GM12878 (cell line): ENCODE measurements at regions not wholly inside any gene's neighbourhood (a gene's known extent, or its start where the extent isn't known, plus 50 kb on each side); places are given as distances from the start of the nearest gene placed in this dataset.

Experiments
- ATAC-seq: fragments of 200-7000 bp; cut with Tn5 transposase; 3 replicates; pipeline ENCODE4 v1.9.1; 2020; ENCODE audit warnings: mild to moderate bottlenecking, moderate library complexity
- BruUV-seq: library from RNA; stranded (reverse); fragments of 400-500 nt; replicated peaks from 2 replicates; lab custom pipeline; 2021; lab: Mats Ljungman, UMichigan
- CTCF ChIA-PET: fragments of 300-600 bp; sonication (Branson Sonifier 250); formaldehyde crosslinking; extraction: SDS; loops from one replicate; lab custom pipeline; 2021; ENCODE audit warnings: inconsistent platforms; lab: Yijun Ruan, JAX
- POLR2A ChIA-PET: fragments of 350-600 bp; formaldehyde crosslinking; extraction: SDS; loops from one replicate; lab custom pipeline; 2021; ENCODE audit warnings: inconsistent platforms; lab: Charles Lee
- RAD21 ChIA-PET: fragments of 300-600 bp; sonication (Branson Sonifier 250); formaldehyde crosslinking; loops from one replicate; lab custom pipeline; 2023; ENCODE audit warnings: antibody characterized with exemption; ENCODE audit not compliant: unreplicated experiment; lab: Charles Lee
- SMC1A ChIA-PET: fragments of 300-600 bp; sonication (Branson Sonifier 250); formaldehyde crosslinking; loops from one replicate; lab custom pipeline; 2023; ENCODE audit not compliant: unreplicated experiment, uncharacterized antibody; lab: Charles Lee
- DNase-seq: peaks from one replicate; pipeline ENCODE4 v3.0.0-alpha.2; 2011; ENCODE audit warnings: low read depth, low spot score
- FAIRE-seq: peaks from 3 replicates; lab custom pipeline; 2011; peaks lifted over from hg19 to GRCh38; lab: Jason Lieb, UNC
- H2AFZ ChIP-seq: 2 replicates; pipeline ENCODE4 v1.6.0; 2011; ENCODE audit warnings: low read depth, low read length, control low read depth; ENCODE audit not compliant: control insufficient read depth
- H3K27ac ChIP-seq: 2 replicates; pipeline ENCODE4 v1.5.1; 2011; ENCODE audit warnings: control low read depth; ENCODE audit not compliant: control insufficient read depth, insufficient read depth
- H3K27me3 ChIP-seq, 2 experiments: replicated peaks in 1 of 2; 2 replicates each; pipeline versions ENCODE4 v1.6.0 to v1.6.1; 2011; ENCODE audit warnings: low read length in 1 of 2; ENCODE audit not compliant: control insufficient read depth in 2 of 2, insufficient read depth in 2 of 2
- H3K36me3 ChIP-seq, 2 experiments: 2 replicates each; pipeline ENCODE4 v1.5.1; 2011; ENCODE audit warnings: low read length in 1 of 2; ENCODE audit not compliant: control insufficient read depth in 2 of 2, insufficient read depth in 2 of 2
- H3K4me1 ChIP-seq: 2 replicates; pipeline ENCODE4 v1.6.1; 2011; ENCODE audit warnings: mild to moderate bottlenecking, low read length, moderate library complexity, mixed read lengths; ENCODE audit not compliant: control insufficient read depth, insufficient read depth
- H3K4me2 ChIP-seq: 2 replicates; pipeline ENCODE4 v1.6.0; 2011; ENCODE audit warnings: control low read depth; ENCODE audit not compliant: control insufficient read depth, insufficient read depth
- H3K4me3 ChIP-seq: fragments of 200-600 bp; sonication (generic); 2 replicates; pipeline ENCODE4 v1.5.1; 2016
- H3K79me2 ChIP-seq: 2 replicates; pipeline ENCODE4 v1.6.0; 2011; ENCODE audit warnings: low read length; ENCODE audit not compliant: control insufficient read depth, insufficient read depth
- H3K9ac ChIP-seq: 2 replicates; pipeline ENCODE4 v1.8.0; 2011; ENCODE audit warnings: low read length, control low read depth, mixed read lengths; ENCODE audit not compliant: control insufficient read depth, insufficient read depth
- H3K9me3 ChIP-seq: replicated peaks from 3 replicates; pipeline ENCODE4 v1.5.1; 2011; ENCODE audit warnings: mild to moderate bottlenecking, low read length; ENCODE audit not compliant: control insufficient read depth, insufficient read depth
- H4K20me1 ChIP-seq: 2 replicates; pipeline ENCODE4 v1.6.0; 2011; ENCODE audit not compliant: control insufficient read depth, insufficient read depth
- CBFB ChIP-seq: IDR thresholded peaks from 2 replicates; pipeline ENCODE4 v1.6.1; 2016; ENCODE audit warnings: antibody characterized with exemption, low read depth
- EZH2 ChIP-seq: IDR thresholded peaks from 2 replicates; pipeline ENCODE4 v1.6.1; 2012; ENCODE audit warnings: low read depth, mild to moderate bottlenecking, control low read depth, inconsistent platforms, low read length, borderline replicate concordance; ENCODE audit not compliant: control insufficient read depth
- MTA2 ChIP-seq: fragments of 450-650 bp; IDR thresholded peaks from 2 replicates; pipeline ENCODE4 v1.6.1; 2016; ENCODE audit warnings: low read depth, mild to moderate bottlenecking, moderate library complexity
- NR2F1 ChIP-seq: fragments of 450-650 bp; conservative IDR thresholded peaks from 2 replicates; pipeline ENCODE4 v1.6.1; 2017; ENCODE audit warnings: mild to moderate bottlenecking
- PAX5 ChIP-seq: IDR thresholded peaks from 2 replicates; pipeline ENCODE4 v1.6.1; 2011; ENCODE audit warnings: low read depth, low read length, borderline replicate concordance
- PML ChIP-seq: IDR thresholded peaks from 2 replicates; pipeline ENCODE4 v1.6.1; 2012; ENCODE audit warnings: low read length, inconsistent platforms
- RELA ChIP-seq: fragments of 450-650 bp; IDR thresholded peaks from 2 replicates; pipeline ENCODE4 v1.8.0; 2014; ENCODE audit warnings: borderline replicate concordance; ENCODE audit not compliant: partially characterized antibody
- SPI1 ChIP-seq: IDR thresholded peaks from 2 replicates; pipeline ENCODE4 v1.6.1; 2011; ENCODE audit warnings: low read depth, mild to moderate bottlenecking, low read length, moderate library complexity, borderline replicate concordance; ENCODE audit not compliant: insufficient read depth
- whole genome bisulfite sequencing: methylation state at CpG from one replicate; pipeline ENCODE4 v1.1.6; 2016; ENCODE audit warnings: low lambda C conversion rate; ENCODE audit not compliant: insufficient replicate concordance, insufficient coverage; ENCODE audit errors: missing lambda C conversion rate; 5-methylcytosine and 5-hydroxymethylcytosine counted together
- in situ Hi-C: fragments of 300-500 bp; cut with MboI; formaldehyde crosslinking; loops from 9 replicates; pipeline ENCODE4 v1.14.3; 2018; ENCODE audit warnings: mixed read lengths
- intact Hi-C: fragments of 100-400 bp; cut with micrococcal nuclease; formaldehyde crosslinking; loops from one replicate; pipeline ENCODE4 v1.14.2; 2022; ENCODE audit not compliant: unreplicated experiment
- TF ChIP-seq, protein P1 (sequence below): fragments of 450-650 bp; conservative IDR thresholded peaks from 2 replicates; pipeline ENCODE4 v1.6.1; 2017; ENCODE audit warnings: mild to moderate bottlenecking, moderate library complexity

DNA sequence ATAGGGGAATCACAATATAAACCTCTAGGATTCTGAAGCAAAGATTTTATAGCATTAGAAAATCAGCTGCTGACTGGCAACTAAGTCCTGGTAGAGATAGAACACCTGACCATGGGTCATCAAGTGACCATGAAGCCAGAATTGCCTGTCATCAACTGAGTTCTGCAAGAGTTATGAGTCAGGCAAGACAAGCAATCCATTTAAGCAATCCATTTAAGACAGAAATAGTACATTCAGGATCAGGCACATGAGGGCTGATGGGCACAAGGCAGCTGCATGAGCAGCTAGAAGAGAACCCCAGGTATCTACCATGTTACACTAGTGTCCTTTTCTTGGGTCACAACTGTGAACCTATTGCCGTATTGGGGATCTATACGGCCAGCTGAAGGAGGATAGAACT, 98.9 kb downstream of the SPRY1 start:
- WGBS = 41% methylated on average over 2 of the region's 2 CpGs
- H3K9me3 ChIP-seq = no peaks in the 10 kb centered on the region; the same call in 2 of the 3 replicates
- H3K27me3 ChIP-seq = no peaks in the 10 kb centered on the region
- DNase-seq (no peak), ATAC-seq (no peak), FAIRE-seq (no peak)
- BruUV-seq = no TSS peak
- no peak overlapping the region for H3K4me2 ChIP-seq
- in situ Hi-C loops = no loop called here
- no peaks in the 10 kb centered on the region for H3K36me3 ChIP-seq
- ChIA-PET CTCF (interaction anchor here (1.1 kb wide), 1 partner anchor 89 kb away, joined by 3 read pairs; no protein-coding TSS in a partner anchor), RAD21 (no interaction called here), POLR2A (no interaction called here), SMC1A (no interaction called here)
- H3K79me2 ChIP-seq = no peaks in the 10 kb centered on the region
- intact Hi-C loops = no loop called here
- H2AFZ ChIP-seq = no peak overlapping the region
- H3K4me1 ChIP-seq = no peaks in the 10 kb centered on the region
- no peak overlapping the region for H3K27ac ChIP-seq
- H4K20me1 ChIP-seq = no peaks in the 10 kb centered on the region
- no peak overlapping the region for H3K4me3 ChIP-seq
- TF ChIP-seq RELA (no peak), NR2F1 (no peak), CBFB (no peak), PML (no peak), PAX5 (no peak), EZH2 (no peak), MTA2 (no peak), SPI1 (no peak)
- TF ChIP-seq, protein P1, sequence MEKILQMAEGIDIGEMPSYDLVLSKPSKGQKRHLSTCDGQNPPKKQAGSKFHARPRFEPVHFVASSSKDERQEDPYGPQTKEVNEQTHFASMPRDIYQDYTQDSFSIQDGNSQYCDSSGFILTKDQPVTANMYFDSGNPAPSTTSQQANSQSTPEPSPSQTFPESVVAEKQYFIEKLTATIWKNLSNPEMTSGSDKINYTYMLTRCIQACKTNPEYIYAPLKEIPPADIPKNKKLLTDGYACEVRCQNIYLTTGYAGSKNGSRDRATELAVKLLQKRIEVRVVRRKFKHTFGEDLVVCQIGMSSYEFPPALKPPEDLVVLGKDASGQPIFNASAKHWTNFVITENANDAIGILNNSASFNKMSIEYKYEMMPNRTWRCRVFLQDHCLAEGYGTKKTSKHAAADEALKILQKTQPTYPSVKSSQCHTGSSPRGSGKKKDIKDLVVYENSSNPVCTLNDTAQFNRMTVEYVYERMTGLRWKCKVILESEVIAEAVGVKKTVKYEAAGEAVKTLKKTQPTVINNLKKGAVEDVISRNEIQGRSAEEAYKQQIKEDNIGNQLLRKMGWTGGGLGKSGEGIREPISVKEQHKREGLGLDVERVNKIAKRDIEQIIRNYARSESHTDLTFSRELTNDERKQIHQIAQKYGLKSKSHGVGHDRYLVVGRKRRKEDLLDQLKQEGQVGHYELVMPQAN = no peak
- no peak overlapping the region for H3K9ac ChIP-seq
